ENCODE measurements at regions not wholly inside any gene's neighbourhood (a gene's known extent, or its start where the extent isn't known, plus 50 kb on each side); places are given as distances from the start of the nearest gene placed in this dataset.

DNA sequence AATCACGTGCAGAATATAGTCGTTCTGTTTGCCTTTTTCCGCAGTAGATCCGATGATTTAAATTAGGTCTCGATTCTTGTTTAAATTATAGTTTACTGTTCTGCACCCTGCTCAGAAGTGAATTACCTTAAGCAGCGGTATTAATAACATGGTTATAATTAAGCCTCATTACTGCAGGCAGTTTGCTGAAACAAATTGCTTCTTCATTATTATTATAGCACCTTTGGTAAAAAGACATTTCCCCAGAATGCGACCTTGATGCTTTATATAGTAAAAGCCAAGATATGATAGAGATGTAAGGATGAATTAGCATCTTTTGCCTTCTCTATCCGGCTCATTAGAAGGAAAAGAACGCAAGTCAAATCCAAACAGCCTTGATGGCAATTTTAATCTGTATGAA lies 625.2 kb upstream of the CADM1 start:
- DNase-seq (ENCODE audit: extremely low read depth, low read depth): no peak
- TF ChIP-seq, protein P1, sequence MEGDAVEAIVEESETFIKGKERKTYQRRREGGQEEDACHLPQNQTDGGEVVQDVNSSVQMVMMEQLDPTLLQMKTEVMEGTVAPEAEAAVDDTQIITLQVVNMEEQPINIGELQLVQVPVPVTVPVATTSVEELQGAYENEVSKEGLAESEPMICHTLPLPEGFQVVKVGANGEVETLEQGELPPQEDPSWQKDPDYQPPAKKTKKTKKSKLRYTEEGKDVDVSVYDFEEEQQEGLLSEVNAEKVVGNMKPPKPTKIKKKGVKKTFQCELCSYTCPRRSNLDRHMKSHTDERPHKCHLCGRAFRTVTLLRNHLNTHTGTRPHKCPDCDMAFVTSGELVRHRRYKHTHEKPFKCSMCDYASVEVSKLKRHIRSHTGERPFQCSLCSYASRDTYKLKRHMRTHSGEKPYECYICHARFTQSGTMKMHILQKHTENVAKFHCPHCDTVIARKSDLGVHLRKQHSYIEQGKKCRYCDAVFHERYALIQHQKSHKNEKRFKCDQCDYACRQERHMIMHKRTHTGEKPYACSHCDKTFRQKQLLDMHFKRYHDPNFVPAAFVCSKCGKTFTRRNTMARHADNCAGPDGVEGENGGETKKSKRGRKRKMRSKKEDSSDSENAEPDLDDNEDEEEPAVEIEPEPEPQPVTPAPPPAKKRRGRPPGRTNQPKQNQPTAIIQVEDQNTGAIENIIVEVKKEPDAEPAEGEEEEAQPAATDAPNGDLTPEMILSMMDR (IDR thresholded peaks at IDR 0.05; ENCODE audit: low read depth, low read length, missing control alignments): no peak
- no peak overlapping the region for H3K4me3 ChIP-seq (replicated peaks; ENCODE audit: low read depth, low read length)

DNA sequence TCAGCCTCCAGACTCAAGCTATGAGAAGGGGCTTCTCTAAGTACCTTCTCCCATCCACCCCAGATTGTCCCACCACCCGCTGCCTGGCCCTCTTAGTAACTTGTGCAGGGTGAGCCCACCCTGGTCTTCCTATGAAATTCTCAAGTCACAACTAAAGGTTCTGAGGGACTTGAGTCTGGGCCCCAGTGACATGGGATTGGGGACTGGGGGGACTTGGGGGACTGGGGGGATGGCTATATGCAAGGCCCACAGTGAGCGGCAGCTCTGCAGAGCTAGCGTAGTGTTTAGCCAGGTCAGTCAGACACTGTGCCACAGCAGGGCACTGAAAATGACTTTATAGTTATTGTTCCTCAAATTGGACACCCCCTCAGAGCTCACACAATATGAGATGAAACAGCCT lies 622.3 kb upstream of the CADM1 start:
- DNase-seq (ENCODE audit: extremely low read depth, low read depth): no peak
- TF ChIP-seq, protein P1 (IDR thresholded peaks at IDR 0.05; ENCODE audit: low read depth, low read length, missing control alignments): no peak
- H3K4me3 ChIP-seq (replicated peaks; ENCODE audit: low read depth, low read length): no peak overlapping the region

DNA sequence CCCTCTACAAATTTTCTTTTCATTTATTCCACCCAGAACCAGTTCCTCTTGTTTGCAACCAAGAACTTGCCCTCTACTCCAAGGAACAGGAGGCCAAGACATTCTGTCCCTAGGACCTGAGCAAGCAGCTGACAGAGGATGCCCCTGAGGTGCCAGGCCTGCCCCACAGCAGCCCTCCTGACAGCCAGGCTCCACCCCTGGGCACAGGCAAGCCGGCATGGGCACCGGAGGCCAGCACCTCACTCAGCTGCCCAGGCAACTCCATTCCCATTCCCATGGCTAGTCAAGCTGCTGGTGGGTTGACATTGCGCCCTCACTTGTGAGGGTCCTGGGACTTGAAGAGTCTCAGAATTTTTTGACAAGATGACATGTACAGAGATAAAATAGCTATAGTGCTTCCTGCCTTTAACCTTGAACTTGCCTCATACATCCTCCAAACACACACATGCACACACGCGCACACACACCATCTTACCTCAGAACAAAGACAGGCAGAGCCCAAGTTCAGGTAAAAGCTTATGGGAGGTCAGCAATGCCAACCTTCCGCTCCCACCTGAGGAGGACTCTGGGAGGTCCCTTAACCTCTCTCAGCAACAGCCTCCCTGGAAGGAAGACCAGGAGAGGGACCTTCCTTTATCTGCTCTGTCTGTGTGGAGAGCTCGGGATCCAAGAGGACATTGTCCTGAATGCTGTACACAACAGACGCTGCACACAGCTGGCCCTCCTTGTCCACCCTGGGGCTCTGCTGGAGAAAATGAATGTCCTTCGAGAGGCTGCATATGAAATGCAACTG lies 620.9 kb upstream of the CADM1 start:
- H3K4me3 ChIP-seq (replicated peaks; ENCODE audit: low read depth, low read length): no peak overlapping the region
- DNase-seq (ENCODE audit: extremely low read depth, low read depth): no peak
- TF ChIP-seq, protein P1 (IDR thresholded peaks at IDR 0.05; ENCODE audit: low read depth, low read length, missing control alignments): no peak

DNA sequence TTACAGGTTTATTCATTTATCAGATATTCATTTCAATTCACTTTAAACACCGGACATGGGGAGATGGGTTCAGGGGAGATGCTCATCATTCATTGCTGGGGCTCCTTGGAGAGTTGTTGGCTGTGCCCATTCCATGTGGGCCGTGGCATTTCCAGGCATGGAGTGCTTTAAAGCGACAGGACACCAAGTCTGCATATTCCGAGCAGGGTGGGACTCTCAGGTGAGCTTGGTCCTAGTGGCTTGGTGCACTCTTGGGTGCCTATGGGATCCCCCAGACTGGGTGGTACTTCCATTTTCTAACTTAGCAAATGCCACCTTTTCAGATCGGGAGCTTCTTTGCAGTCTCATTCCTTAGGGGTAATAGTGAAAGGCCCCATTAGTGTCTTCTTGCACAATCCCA lies 619.5 kb upstream of the CADM1 start:
- TF ChIP-seq, protein P1 (IDR thresholded peaks at IDR 0.05; ENCODE audit: low read depth, low read length, missing control alignments): no peak
- DNase-seq (ENCODE audit: extremely low read depth, low read depth): no peak
- H3K4me3 ChIP-seq (replicated peaks; ENCODE audit: low read depth, low read length): no peak overlapping the region

DNA sequence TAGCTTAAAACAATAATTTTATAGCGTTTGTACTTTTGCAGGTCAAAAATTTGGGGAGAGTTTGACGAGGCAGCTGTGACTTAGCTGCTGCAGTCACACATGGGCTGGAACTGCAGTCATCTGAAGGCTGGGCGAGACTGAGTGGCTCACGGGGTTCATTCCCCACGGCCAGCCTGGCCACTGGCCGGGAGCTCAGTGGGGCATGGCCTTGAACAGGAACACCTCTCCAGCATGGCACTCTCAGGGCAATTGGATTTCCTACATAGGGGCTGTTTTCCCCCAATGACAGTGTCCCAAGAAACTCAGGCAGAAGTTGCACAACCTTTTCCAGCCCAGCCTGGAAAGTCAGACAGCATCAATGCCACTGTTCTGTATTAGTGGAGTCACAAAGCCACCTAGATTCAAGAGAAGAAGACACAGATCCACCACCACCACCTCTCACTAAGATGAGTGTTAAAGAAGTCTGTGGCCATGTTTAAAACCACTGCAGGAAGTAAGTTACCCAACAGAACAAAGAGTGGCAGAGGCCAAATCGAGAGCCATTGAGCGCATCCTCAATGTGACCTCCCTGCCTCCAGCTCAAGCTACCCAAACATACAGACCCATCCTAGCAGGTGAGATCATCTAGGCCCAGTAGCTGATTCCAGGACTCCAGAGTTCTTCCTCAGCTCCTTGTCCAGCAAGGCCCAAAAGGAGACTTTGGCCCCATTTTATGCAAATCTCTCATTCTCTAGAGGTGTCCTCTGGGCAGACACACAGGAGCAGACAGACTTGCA lies 618.7 kb upstream of the CADM1 start:
- H3K4me3 ChIP-seq (replicated peaks; ENCODE audit: low read depth, low read length): no peak overlapping the region
- DNase-seq (ENCODE audit: extremely low read depth, low read depth): no peak
- TF ChIP-seq, protein P1 (IDR thresholded peaks at IDR 0.05; ENCODE audit: low read depth, low read length, missing control alignments): no peak

DNA sequence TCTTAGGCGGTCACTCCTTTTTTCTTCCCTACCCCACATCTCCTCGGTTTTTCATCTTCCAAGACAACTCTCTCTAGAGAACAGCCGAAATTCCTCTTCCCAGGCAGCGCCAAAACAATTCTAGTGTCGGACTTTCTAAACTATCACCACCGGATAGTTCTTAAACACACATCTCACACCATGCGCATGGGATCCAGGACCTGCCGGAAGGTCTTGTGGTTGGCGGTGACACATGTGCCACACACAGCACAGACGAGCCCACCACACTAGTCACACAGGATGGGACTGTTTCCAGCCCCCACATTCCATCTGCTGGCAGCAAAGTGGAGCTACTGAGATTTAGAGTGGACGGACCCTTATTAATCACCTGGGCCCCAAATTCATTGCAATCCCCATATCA lies 614.9 kb upstream of the CADM1 start:
- DNase-seq (ENCODE audit: extremely low read depth, low read depth): no peak
- H3K4me3 ChIP-seq (replicated peaks; ENCODE audit: low read depth, low read length): no peak overlapping the region
- TF ChIP-seq, protein P1 (IDR thresholded peaks at IDR 0.05; ENCODE audit: low read depth, low read length, missing control alignments): no peak
